Calu3 (cell line): ENCODE measurements at regions not wholly inside any gene's neighbourhood (a gene's known extent, or its start where the extent isn't known, plus 50 kb on each side); places are given as distances from the start of the nearest gene placed in this dataset.

Source experiments
- BruUV-seq: library from RNA; stranded (reverse); fragments of 400-500 nt; replicated peaks from 2 replicates; lab custom pipeline; 2021; lab: Mats Ljungman, UMichigan
- CTCF ChIA-PET: fragments of 300-600 bp; sonication (Branson Sonifier 250); formaldehyde crosslinking; loops from one replicate; lab custom pipeline; 2022; ENCODE audit warnings: antibody characterized with exemption; lab: Charles Lee
- DNase-seq: peaks from one replicate; pipeline ENCODE4 v3.0.0; 2022
- H3K27ac Mint-ChIP-seq: one replicate; pipeline ENCODE4 v1.8.0; 2022; ENCODE audit warnings: mixed read lengths; ENCODE audit not compliant: unreplicated experiment
- H3K27me3 Mint-ChIP-seq: one replicate; pipeline ENCODE4 v1.8.0; 2022; ENCODE audit warnings: mixed read lengths; ENCODE audit not compliant: unreplicated experiment
- H3K36me3 Mint-ChIP-seq: one replicate; pipeline ENCODE4 v1.8.0; 2022; ENCODE audit warnings: mild to moderate bottlenecking, moderate library complexity, mixed read lengths; ENCODE audit not compliant: insufficient read depth, unreplicated experiment
- H3K4me1 Mint-ChIP-seq: one replicate; pipeline ENCODE4 v1.8.0; 2022; ENCODE audit warnings: mild to moderate bottlenecking, low read depth, mixed read lengths; ENCODE audit not compliant: unreplicated experiment
- H3K4me3 Mint-ChIP-seq: one replicate; pipeline ENCODE4 v1.8.0; 2022; ENCODE audit warnings: mild to moderate bottlenecking, low read depth, moderate library complexity, mixed read lengths; ENCODE audit not compliant: unreplicated experiment
- H3K9me3 Mint-ChIP-seq: one replicate; pipeline ENCODE4 v1.8.0; 2022; ENCODE audit warnings: low read depth, mixed read lengths; ENCODE audit not compliant: unreplicated experiment
- intact Hi-C: fragments of 100-400 bp; cut with micrococcal nuclease; formaldehyde crosslinking; loops from one replicate; pipeline ENCODE4 v1.10.0; 2022; ENCODE audit not compliant: unreplicated experiment
- TF ChIP-seq, protein P1 (sequence below): fragments of 200-600 bp; IDR thresholded peaks from one replicate; pipeline ENCODE4 v1.8.0; 2022; ENCODE audit warnings: antibody characterized with exemption; ENCODE audit not compliant: unreplicated experiment

- no TSS peak for BruUV-seq
- H3K4me1 Mint-ChIP-seq = no peaks in the 10 kb centered on the region
- H3K4me3 Mint-ChIP-seq = no peak overlapping the region
- no peak for DNase-seq
- H3K9me3 Mint-ChIP-seq = no peaks in the 10 kb centered on the region
- H3K27ac Mint-ChIP-seq = no peak overlapping the region
- no peaks in the 10 kb centered on the region for H3K27me3 Mint-ChIP-seq
- TF ChIP-seq, protein P1, sequence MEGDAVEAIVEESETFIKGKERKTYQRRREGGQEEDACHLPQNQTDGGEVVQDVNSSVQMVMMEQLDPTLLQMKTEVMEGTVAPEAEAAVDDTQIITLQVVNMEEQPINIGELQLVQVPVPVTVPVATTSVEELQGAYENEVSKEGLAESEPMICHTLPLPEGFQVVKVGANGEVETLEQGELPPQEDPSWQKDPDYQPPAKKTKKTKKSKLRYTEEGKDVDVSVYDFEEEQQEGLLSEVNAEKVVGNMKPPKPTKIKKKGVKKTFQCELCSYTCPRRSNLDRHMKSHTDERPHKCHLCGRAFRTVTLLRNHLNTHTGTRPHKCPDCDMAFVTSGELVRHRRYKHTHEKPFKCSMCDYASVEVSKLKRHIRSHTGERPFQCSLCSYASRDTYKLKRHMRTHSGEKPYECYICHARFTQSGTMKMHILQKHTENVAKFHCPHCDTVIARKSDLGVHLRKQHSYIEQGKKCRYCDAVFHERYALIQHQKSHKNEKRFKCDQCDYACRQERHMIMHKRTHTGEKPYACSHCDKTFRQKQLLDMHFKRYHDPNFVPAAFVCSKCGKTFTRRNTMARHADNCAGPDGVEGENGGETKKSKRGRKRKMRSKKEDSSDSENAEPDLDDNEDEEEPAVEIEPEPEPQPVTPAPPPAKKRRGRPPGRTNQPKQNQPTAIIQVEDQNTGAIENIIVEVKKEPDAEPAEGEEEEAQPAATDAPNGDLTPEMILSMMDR = no peak
- no peaks in the 10 kb centered on the region for H3K36me3 Mint-ChIP-seq
- intact Hi-C loops = no loop called here
- CTCF ChIA-PET = no interaction called here
Measured at GRCh38 chr1:168374566-168374965, 93.9 kb downstream of the TBX19 start.

DNA sequence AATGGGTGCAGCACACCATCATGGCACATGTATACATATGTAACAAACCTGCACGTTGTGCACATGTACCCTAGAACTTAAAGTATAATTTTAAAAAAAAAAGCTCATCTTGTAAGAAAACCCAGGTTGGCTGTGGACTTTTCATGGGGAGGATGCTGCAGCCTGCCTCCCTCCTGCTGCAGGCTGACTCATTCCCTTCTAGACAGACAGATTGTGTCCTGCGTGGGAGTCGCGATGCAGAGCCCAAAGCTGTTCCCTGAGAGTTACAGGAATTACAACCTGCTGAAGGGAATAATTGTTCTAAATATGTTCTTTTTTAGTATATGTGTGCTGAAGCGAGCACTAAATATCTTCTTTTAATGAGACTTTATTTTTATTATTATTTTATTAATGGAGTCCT is 93.2 kb downstream of the TBX19 start:
- intact Hi-C loops = no loop called here
- CTCF ChIA-PET = no interaction called here

DNA sequence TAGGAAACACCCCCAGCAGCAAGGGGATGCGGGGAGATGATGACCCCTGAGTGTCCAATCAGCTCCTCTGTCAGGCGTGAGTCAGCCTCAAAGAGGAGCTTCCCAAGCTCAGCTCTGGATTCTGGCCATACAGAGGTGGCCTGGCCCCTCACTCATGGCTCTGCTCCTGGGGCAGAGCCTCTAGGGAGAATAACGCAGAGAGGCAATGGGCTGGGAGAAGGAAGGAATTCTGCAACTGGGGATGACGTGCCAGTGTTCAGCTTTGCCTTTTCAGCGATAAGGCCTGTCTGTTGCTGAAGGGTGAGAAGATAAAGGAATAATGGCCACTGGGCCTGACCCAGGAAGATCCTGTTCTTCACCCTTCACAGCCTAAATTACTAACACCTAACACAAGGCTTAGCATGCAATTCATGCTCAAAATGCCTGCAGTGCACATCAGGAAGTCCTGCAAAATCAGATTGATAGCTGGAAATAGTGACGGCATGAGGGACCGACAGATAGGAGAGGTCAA is 92.2 kb downstream of the TBX19 start:
- no TSS peak for BruUV-seq
- CTCF ChIA-PET = no interaction called here
- no peak for DNase-seq

More for the DNA sequence above, 93.2 kb downstream of the TBX19 start:
- no peak for DNase-seq
- Mint-ChIP-seq H3K9me3 (no peaks in the 10 kb centered on the region), H3K4me3 (no peak overlapping the region), H3K27me3 (no peaks in the 10 kb centered on the region), H3K36me3 (no peaks in the 10 kb centered on the region), H3K27ac (no peak overlapping the region), H3K4me1 (no peaks in the 10 kb centered on the region)
- TF ChIP-seq, protein P1 = no peak
- BruUV-seq = no TSS peak

GRCh38 chr1:168372307-168372706 is 91.6 kb downstream of the TBX19 start:
- CTCF ChIA-PET = no interaction called here

More for the DNA sequence above, 92.2 kb downstream of the TBX19 start:
- no peak overlapping the region for H3K27ac Mint-ChIP-seq
- no peaks in the 10 kb centered on the region for H3K36me3 Mint-ChIP-seq
- no peaks in the 10 kb centered on the region for H3K9me3 Mint-ChIP-seq
- peaks cover 8% of the 10 kb centered on the region for H3K4me1 Mint-ChIP-seq
- intact Hi-C loops = no loop called here
- TF ChIP-seq, protein P1 = no peak
- H3K4me3 Mint-ChIP-seq = no peak overlapping the region
- no peaks in the 10 kb centered on the region for H3K27me3 Mint-ChIP-seq

More at GRCh38 chr1:168372307-168372706, 91.6 kb downstream of the TBX19 start:
- no TSS peak for BruUV-seq
- H3K4me1 Mint-ChIP-seq = peaks cover 15% of the 10 kb centered on the region
- no peaks in the 10 kb centered on the region for H3K36me3 Mint-ChIP-seq
- H3K27me3 Mint-ChIP-seq = no peaks in the 10 kb centered on the region
- H3K4me3 Mint-ChIP-seq = no peak overlapping the region
- H3K27ac Mint-ChIP-seq = no peak overlapping the region
- DNase-seq = no peak
- no peaks in the 10 kb centered on the region for H3K9me3 Mint-ChIP-seq
- intact Hi-C loops = no loop called here
- TF ChIP-seq, protein P1 = no peak
